Frontal cortex (tissue), 4 donors: ENCODE measurements at regions not wholly inside any gene's neighbourhood (a gene's known extent, or its start where the extent isn't known, plus 50 kb on each side); places are given as distances from the start of the nearest gene placed in this dataset. TPM values are rescaled to one million over a fixed set of nuclear protein-coding genes. Genes with fewer than 3 reads are reported as not detected.
"Not testable (repeated sequence)": the region's sequence is repeated elsewhere in the genome, so short reads cannot be mapped to it uniquely, and the experiment has no call there.

Source experiments
- DNase-seq, 2 donors: peaks; one replicate each; pipeline ENCODE4 v3.0.0; 2012; ENCODE audit warnings: low spot score in 2 of 2
- FAIRE-seq: peaks from 2 replicates; lab custom pipeline; 2012; peaks lifted over from hg19 to GRCh38; lab: Jason Lieb, UNC
- small RNA-seq: library from RNA; depleted of rRNA; stranded (forward); fragments of <200 nt; gene quantifications from one replicate; pipeline ENCODE3, GENCODE V24; 2014
- donor health status: control.
- donor health status: control.
- donor health status: control.

DNA sequence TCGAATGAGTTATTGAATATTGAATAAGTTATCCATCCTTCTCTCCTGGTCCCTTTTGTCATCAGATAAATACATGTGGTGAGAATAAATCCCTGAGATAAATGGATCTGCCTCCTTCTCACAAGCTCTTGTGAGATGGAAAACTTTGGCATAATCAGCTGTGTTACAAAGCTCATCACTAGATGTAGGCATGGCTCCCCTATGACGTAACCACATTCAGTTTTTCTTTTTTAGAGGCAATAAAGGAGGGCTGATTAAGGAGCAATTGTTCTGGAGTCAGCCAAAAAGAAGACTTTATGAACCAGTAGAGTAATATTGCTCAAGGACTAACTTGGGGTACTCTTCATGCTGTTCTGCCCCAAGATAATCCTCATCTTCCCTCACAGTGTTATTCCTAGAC lies 90.5 kb upstream of the GATB start:
- DNase-seq = no peak
- FAIRE-seq = no peak

GRCh38 chr4:151850791-151851213 lies 90.0 kb upstream of the GATB start:
- FAIRE-seq (no peak), DNase-seq (no peak)

- DNase-seq, FAIRE-seq: not testable (repeated sequence)
Measured at GRCh38 chr4:151845551-151845950, 84.7 kb upstream of the GATB start.

DNA sequence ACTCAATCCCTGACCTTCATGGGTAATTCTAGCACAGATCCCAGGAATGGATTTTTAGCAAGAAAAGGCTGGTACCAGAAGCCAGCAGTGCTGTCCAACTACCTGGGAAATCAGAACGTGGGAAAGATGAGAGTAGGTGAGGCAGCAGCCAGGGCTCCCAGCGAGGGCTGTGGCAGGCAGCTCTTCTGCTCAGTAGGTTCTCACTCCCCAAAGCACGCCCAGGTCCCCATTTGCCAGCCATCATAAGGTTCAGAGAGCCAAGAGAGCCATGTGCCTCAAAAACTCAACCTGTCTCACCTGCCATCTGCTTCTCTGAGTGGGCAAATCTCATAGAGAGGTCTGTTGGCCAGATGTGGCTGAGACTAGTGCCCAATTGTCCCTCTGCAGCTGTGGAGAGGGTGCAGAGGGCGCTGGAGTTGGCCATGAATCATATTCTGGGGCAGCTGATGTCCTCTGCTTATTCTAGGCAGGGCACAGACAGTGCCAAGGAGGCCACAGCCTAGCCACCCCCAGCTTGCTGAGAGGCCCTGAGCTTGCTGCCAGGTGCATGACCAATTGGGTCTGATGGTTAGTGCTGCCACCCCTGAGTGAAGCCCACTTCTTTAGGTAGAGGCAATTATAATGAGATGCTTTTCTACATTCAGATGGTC lies 81.7 kb upstream of the GATB start:
- DNase-seq (no peak), FAIRE-seq (no peak)

DNA sequence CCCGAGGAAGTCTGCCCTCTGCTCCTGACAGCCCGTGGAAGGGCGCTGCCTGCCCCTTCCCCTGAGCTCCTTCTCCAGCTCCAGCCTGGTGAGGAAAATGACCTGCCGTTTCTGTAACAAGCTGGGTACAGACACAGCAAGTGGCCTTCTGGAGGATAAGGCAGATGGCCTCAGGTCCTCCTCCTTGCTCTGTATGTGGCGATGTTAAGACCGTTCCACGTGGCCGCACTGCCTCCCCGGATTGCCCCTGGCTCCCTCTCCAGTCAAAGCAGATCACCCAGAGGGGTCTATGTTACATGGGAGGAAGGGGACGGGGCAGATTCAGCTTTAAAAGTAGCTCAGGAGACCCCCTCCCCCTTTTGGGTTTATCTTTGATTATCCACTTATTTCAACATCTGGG lies 80.3 kb upstream of the GATB start:
- no peak for DNase-seq
- no peak for FAIRE-seq

- no peak for FAIRE-seq
- DNase-seq = no peak
Measured at GRCh38 chr4:151835467-151835866, 74.7 kb upstream of the GATB start.

DNA sequence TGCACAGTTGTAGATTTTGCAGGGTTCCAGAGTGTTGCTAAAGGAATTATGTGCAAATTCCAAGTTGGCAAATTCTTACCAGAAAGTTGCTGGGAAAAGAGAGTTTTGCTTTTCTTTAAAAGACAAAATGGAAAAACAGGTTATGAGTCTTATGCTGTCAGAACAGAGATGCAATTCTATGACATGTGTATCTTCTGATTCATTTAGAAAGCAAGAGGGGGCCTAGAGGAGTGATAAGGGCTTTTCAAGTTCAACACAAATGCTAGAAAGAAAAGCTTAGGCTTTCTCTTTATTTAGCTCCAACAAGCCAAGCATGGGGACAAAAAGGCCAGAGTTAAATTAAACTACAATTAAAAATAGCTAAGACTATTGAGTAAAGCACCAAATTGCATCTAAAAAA lies 72.4 kb upstream of the GATB start:
- FAIRE-seq = no peak
- DNase-seq = no peak

DNA sequence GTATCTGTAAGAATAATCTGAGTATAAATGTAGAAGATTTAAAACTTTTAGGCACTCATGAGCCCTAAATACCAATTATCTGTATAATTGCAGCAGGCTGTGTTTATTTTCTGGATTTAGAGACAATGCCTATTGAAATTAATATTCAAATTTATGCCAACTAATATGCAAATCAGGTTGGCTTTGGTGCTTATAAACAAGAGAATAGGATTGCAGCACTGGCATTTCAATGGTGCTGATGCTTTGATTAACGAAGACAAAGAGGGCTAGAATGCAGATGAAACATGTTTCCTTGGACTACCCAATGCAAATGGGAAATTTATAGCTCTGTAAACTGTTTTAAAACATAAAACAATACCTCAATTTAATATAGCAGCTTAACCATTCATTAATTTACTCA lies 70.7 kb upstream of the GATB start:
- DNase-seq = no peak
- FAIRE-seq = no peak

GRCh38 chr4:151830168-151830567 lies 69.4 kb upstream of the GATB start:
- no peak for DNase-seq
- no peak for FAIRE-seq

DNA sequence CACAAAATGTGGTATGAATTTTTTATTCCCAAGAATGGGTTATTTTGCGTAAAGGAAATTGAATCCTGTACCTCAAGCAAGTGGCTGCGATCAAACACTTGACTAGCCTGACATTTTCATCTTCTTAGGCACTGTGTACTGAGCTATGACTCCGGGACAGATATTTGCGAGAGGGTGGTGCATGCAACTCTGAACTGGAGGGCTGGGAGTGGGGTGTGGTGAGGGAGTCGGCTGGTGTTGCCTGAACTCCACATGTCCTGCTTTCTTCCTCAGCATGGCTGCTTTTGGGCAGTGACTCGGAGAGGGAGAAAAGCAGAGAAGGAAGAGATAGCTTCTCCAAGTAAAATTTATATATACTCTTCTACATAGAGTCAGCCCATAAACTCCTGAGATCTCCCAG lies 68.5 kb upstream of the GATB start:
- FAIRE-seq = no peak
- DNase-seq = no peak

GRCh38 chr4:151824656-151825055 lies 63.8 kb upstream of the GATB start:
- DNase-seq = no peak

GRCh38 chr4:151822331-151822730 lies 61.5 kb upstream of the GATB start:
- DNase-seq = no peak
- no peak for FAIRE-seq

More at GRCh38 chr4:151824656-151825055, 63.8 kb upstream of the GATB start:
- FAIRE-seq = no peak

GRCh38 chr4:151820004-151820403 lies 59.2 kb upstream of the GATB start:
- FAIRE-seq = no peak
- no peak for DNase-seq

- no peak for FAIRE-seq
- DNase-seq = no peak
Measured at GRCh38 chr4:151811403-151811802, 50.6 kb upstream of the GATB start.

Small RNAs in the stretch of these regions (small RNA-seq; reads per million reads assigned to genes)
- not detected for gene RN7SL446P
- gene RNA5SP169 = not detected
